ENCODE measurements at regions not wholly inside any gene's neighbourhood (a gene's known extent, or its start where the extent isn't known, plus 50 kb on each side); places are given as distances from the start of the nearest gene placed in this dataset.
"Not testable (repeated sequence)": the region's sequence is repeated elsewhere in the genome, so short reads cannot be mapped to it uniquely, and the experiment has no call there.

DNA sequence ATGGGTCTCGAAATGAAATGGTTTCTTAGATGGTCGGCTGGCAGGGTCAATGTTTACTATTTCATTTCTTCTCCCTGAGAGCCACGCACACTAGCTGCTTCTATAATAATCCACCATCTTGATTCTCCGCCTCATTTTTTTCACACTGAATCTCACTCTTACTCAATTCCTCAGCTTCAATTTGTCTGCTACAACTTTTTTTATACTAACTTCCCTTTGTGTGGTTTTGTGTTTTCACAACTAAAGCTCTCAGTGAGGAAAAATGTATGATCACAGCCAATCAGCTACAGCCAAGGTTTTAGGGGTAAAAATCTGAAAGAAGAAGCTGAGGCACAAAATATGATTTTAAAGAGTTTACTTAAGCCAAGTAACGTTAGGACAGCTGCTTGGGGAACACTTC lies 1309.4 kb downstream of the EPHA7 start:
- Histone ChIP-seq H3K36me3 (ENCODE audit: control insufficient read depth in 5 of 5, insufficient read depth in 5 of 5, low read length in 5 of 5) (no peaks in the 10 kb centered on the region), H3K27me3 (ENCODE audit: control insufficient read depth in 5 of 5, insufficient read depth in 4 of 5, low read length in 5 of 5) (no peaks in the 10 kb centered on the region), H3K9ac (ENCODE audit: low read length in 5 of 5) (no peak overlapping the region), H3K4me1 (ENCODE audit: control insufficient read depth in 5 of 5, insufficient read depth in 5 of 5, low read length in 5 of 5) (peaks cover 0 to 18% (median 8%) of the 10 kb centered on the region in 5 donors), H3K27ac (ENCODE audit: low read depth, low read length) (no peak overlapping the region), H3K9me3 (ENCODE audit: control insufficient read depth in 5 of 5, low read length in 5 of 5) (peaks cover 0 to 5% (median 0%) of the 10 kb centered on the region in 5 donors), H3K4me3 (ENCODE audit: low read depth in 1 of 5, low read length in 5 of 5) (no peak overlapping the region)

DNA sequence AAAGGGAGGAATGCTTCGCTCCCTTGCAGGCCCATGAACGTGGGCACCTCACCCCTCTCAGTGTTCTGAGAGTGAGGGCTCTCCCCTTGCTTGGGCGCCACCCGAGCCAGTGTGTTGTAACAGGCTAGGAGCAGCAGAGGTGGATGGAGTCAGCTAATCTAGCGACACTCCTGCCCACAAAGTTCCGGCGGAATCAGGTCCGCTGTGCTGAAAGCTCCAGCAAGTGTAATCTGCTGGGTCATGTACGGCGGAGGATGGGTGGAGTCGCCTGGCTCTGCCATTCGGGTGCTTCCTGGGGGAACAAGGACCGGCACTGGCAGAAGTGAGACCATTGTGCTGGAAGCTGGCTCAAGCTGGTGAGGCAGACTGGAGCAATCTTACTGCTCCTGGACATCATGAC lies 1310.1 kb downstream of the EPHA7 start:
- Histone ChIP-seq H3K27me3 (ENCODE audit: control insufficient read depth in 5 of 5, insufficient read depth in 4 of 5, low read length in 5 of 5) (no peaks in the 10 kb centered on the region), H3K4me1 (ENCODE audit: control insufficient read depth in 5 of 5, insufficient read depth in 5 of 5, low read length in 5 of 5) (peaks cover 0 to 13% (median 3%) of the 10 kb centered on the region in 5 donors), H3K4me3 (ENCODE audit: low read depth in 1 of 5, low read length in 5 of 5) (no peak overlapping the region), H3K27ac (ENCODE audit: low read depth, low read length) (no peak overlapping the region), H3K9ac (ENCODE audit: low read length in 5 of 5) (no peak overlapping the region), H3K9me3 (ENCODE audit: control insufficient read depth in 5 of 5, low read length in 5 of 5) (peaks cover 0 to 5% (median 0%) of the 10 kb centered on the region in 5 donors), H3K36me3 (ENCODE audit: control insufficient read depth in 5 of 5, insufficient read depth in 5 of 5, low read length in 5 of 5) (no peaks in the 10 kb centered on the region)

DNA sequence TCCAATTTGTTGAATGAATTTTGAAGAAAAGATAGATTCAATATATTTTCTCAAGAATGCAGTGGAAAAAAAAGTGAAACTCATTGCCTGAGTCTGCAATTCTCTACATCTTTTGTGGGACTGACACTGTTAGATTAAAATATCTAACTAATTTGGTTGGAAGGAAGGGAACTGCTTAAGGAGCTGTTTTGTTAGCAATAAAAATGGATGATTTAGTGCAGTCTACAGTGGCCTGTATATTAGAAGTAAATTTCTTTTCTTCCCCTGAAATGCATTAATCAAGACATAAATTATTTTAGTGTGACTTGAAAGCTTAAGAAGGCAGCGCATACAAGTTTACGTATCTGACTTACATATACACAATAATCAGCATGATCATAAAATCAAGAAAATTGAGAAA lies 1332.6 kb downstream of the EPHA7 start:
- no peak overlapping the region for H3K9ac ChIP-seq (ENCODE audit: low read length in 5 of 5)
- no peaks in the 10 kb centered on the region for H3K36me3 ChIP-seq (ENCODE audit: control insufficient read depth in 5 of 5, insufficient read depth in 5 of 5, low read length in 5 of 5)
- H3K27ac ChIP-seq (ENCODE audit: low read depth, low read length): no peak overlapping the region
- no peak overlapping the region for H3K4me3 ChIP-seq (ENCODE audit: low read depth in 1 of 5, low read length in 5 of 5)
- peaks cover 0 to 10% (median 6%) of the 10 kb centered on the region in 5 donors for H3K9me3 ChIP-seq (ENCODE audit: control insufficient read depth in 5 of 5, low read length in 5 of 5)
- no peaks in the 10 kb centered on the region for H3K27me3 ChIP-seq (ENCODE audit: control insufficient read depth in 5 of 5, insufficient read depth in 4 of 5, low read length in 5 of 5)
- H3K4me1 ChIP-seq (ENCODE audit: control insufficient read depth in 5 of 5, insufficient read depth in 5 of 5, low read length in 5 of 5): peaks cover 0 to 7% (median 2%) of the 10 kb centered on the region in 5 donors

DNA sequence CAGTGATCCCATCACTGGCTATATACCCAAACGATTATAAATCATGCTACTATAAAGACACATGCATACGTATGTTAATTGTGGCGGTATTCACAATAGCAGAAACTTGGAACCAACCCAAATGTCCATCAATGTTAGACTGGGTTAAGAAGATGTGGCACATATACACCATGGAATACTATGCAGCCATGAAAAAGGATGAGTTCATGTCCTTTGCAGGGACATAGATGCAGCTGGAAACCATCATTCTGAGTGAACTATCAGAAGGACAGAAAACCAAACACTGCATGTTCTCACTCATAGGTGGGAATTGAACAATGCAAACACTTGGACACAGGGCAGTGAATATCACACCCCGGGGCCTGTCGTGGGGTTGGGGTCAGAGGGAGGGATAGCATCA lies 1335.4 kb downstream of the EPHA7 start:
- not testable (repeated sequence) for H3K4me1 ChIP-seq (ENCODE audit: control insufficient read depth in 5 of 5, insufficient read depth in 5 of 5, low read length in 5 of 5); H3K36me3 ChIP-seq (ENCODE audit: control insufficient read depth in 5 of 5, insufficient read depth in 5 of 5, low read length in 5 of 5); H3K27ac ChIP-seq (ENCODE audit: low read depth, low read length); H3K27me3 ChIP-seq (ENCODE audit: control insufficient read depth in 5 of 5, insufficient read depth in 4 of 5, low read length in 5 of 5); H3K4me3 ChIP-seq (ENCODE audit: low read depth in 1 of 5, low read length in 5 of 5); H3K9ac ChIP-seq (ENCODE audit: low read length in 5 of 5)
- peaks cover 0 to 10% (median 9%) of the 10 kb centered on the region in 5 donors for H3K9me3 ChIP-seq (ENCODE audit: control insufficient read depth in 5 of 5, low read length in 5 of 5)

DNA sequence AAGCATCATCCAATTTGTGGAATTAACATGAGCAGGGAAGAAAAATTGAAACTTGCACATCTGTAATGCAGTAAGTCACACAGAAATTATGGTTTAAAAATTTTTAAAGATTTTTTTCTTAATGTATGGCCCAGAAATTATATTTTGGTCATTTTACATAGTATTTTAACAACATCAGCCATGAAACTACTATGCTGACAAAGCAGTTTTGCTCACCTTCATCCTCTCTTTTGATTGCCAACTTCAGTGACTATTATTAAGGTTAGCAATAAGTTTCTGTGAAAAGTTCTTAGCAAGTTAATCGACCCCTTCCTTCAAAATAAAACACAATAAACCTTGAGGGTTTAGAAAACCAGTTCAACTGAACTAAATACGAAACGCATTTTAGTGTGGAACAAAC lies 1347.0 kb downstream of the EPHA7 start:
- Histone ChIP-seq H3K9me3 (ENCODE audit: control insufficient read depth in 5 of 5, low read length in 5 of 5) (no peaks in the 10 kb centered on the region), H3K27ac (ENCODE audit: low read depth, low read length) (no peak overlapping the region), H3K9ac (ENCODE audit: low read length in 5 of 5) (no peak overlapping the region), H3K36me3 (ENCODE audit: control insufficient read depth in 5 of 5, insufficient read depth in 5 of 5, low read length in 5 of 5) (no peaks in the 10 kb centered on the region), H3K4me3 (ENCODE audit: low read depth in 1 of 5, low read length in 5 of 5) (no peak overlapping the region), H3K27me3 (ENCODE audit: control insufficient read depth in 5 of 5, insufficient read depth in 4 of 5, low read length in 5 of 5) (no peaks in the 10 kb centered on the region), H3K4me1 (ENCODE audit: control insufficient read depth in 5 of 5, insufficient read depth in 5 of 5, low read length in 5 of 5) (peaks cover 0 to 15% (median 0%) of the 10 kb centered on the region in 5 donors)

DNA sequence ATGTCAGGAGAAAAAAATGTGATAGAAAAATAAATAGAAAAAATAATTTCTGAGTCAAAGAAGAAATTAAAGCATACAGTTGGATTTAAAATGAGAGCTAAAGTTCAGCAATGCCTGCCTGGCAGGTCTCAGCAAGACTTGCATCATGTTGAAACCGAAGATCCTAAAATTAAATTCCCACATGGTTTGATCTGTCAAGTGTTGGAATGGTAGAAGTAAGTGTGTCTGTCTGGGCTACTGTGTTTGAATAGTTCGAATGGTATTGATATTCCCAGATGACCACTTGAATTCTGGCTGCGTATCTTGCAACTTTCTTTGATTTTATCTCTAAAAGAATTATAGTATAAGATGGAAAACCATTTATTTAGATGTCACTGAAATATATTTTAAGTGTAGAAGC lies 1349.6 kb downstream of the EPHA7 start:
- H3K27me3 ChIP-seq (ENCODE audit: control insufficient read depth in 5 of 5, insufficient read depth in 4 of 5, low read length in 5 of 5): no peaks in the 10 kb centered on the region
- H3K4me1 ChIP-seq (ENCODE audit: control insufficient read depth in 5 of 5, insufficient read depth in 5 of 5, low read length in 5 of 5): peaks cover 0 to 15% (median 0%) of the 10 kb centered on the region in 5 donors
- no peak overlapping the region for H3K9ac ChIP-seq (ENCODE audit: low read length in 5 of 5)
- peak overlapping the region; percentile 71 for H3K27ac ChIP-seq (ENCODE audit: low read depth, low read length)
- no peak overlapping the region for H3K4me3 ChIP-seq (ENCODE audit: low read depth in 1 of 5, low read length in 5 of 5)
- H3K9me3 ChIP-seq (ENCODE audit: control insufficient read depth in 5 of 5, low read length in 5 of 5): no peaks in the 10 kb centered on the region
- H3K36me3 ChIP-seq (ENCODE audit: control insufficient read depth in 5 of 5, insufficient read depth in 5 of 5, low read length in 5 of 5): no peaks in the 10 kb centered on the region

DNA sequence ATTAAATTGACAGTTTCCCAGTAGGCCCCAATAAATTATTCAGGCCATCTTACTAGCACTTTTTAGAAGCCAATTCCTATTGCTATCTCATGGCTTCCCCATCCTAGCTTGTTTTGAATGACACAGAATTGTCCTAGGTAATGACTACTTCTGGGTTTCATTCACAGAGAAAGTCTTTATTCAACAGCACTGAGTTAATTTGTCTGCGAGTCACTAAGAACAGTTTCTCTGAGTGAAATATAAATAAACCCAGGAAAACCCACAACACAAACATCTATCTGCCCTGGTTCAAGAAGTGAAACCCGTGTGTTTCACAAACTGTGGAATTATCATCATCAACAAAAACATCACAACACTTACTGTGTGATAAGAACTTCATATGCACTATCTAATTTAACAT lies 1366.8 kb downstream of the EPHA7 start:
- H3K36me3 ChIP-seq (ENCODE audit: control insufficient read depth in 5 of 5, insufficient read depth in 5 of 5, low read length in 5 of 5): no peaks in the 10 kb centered on the region
- H3K27me3 ChIP-seq (ENCODE audit: control insufficient read depth in 5 of 5, insufficient read depth in 4 of 5, low read length in 5 of 5): no peaks in the 10 kb centered on the region
- H3K9ac ChIP-seq (ENCODE audit: low read length in 5 of 5): no peak overlapping the region
- H3K9me3 ChIP-seq (ENCODE audit: control insufficient read depth in 5 of 5, low read length in 5 of 5): no peaks in the 10 kb centered on the region
- no peak overlapping the region for H3K4me3 ChIP-seq (ENCODE audit: low read depth in 1 of 5, low read length in 5 of 5)
- H3K27ac ChIP-seq (ENCODE audit: low read depth, low read length): no peak overlapping the region
- peaks cover 0 to 7% (median 0%) of the 10 kb centered on the region in 5 donors for H3K4me1 ChIP-seq (ENCODE audit: control insufficient read depth in 5 of 5, insufficient read depth in 5 of 5, low read length in 5 of 5)

DNA sequence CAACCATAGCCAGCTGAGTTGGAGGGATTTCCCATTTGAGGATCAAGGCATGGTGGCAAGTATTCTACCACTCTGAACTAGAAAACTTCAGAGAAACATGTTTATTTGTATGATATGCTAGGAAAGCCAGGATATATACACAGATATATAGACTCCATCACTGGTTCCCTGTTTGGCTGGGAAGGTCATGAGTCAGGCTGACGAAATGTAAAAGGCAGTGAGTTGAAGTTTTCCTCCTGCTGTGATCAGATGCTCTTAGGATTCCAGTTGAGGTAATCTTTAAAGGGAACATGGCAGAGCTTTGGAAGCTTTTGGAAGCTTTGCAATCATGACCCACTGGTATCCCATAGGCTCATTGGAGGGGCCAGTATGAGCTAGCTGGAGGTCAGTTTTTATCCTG lies 1369.1 kb downstream of the EPHA7 start:
- H3K9me3 ChIP-seq (ENCODE audit: control insufficient read depth in 5 of 5, low read length in 5 of 5): no peaks in the 10 kb centered on the region
- H3K36me3 ChIP-seq (ENCODE audit: control insufficient read depth in 5 of 5, insufficient read depth in 5 of 5, low read length in 5 of 5): no peaks in the 10 kb centered on the region
- no peaks in the 10 kb centered on the region for H3K27me3 ChIP-seq (ENCODE audit: control insufficient read depth in 5 of 5, insufficient read depth in 4 of 5, low read length in 5 of 5)
- no peak overlapping the region for H3K27ac ChIP-seq (ENCODE audit: low read depth, low read length)
- H3K4me3 ChIP-seq (ENCODE audit: low read depth in 1 of 5, low read length in 5 of 5): no peak overlapping the region
- no peak overlapping the region for H3K9ac ChIP-seq (ENCODE audit: low read length in 5 of 5)
- peaks cover 0 to 6% (median 0%) of the 10 kb centered on the region in 5 donors for H3K4me1 ChIP-seq (ENCODE audit: control insufficient read depth in 5 of 5, insufficient read depth in 5 of 5, low read length in 5 of 5)

DNA sequence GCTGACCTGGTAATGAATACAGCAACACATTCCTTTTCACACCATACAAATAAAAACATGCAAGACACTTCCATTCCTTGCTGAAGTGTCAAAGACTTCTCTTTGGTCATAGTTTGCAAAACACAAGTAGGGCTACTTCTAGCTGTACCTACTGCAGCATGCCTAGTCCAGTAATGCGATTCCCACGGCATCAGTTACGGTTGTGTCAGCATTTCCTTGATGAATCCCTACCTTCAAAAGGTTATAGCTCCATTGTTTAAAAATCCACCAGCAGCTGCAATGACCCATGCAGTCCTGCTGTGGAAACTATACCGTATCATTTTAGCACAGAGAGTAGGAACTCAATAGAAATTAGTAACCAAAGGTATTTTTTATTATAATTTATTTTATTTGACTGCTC lies 1371.5 kb downstream of the EPHA7 start:
- H3K36me3 ChIP-seq (ENCODE audit: control insufficient read depth in 5 of 5, insufficient read depth in 5 of 5, low read length in 5 of 5): no peaks in the 10 kb centered on the region
- no peak overlapping the region for H3K27ac ChIP-seq (ENCODE audit: low read depth, low read length)
- no peak overlapping the region for H3K4me3 ChIP-seq (ENCODE audit: low read depth in 1 of 5, low read length in 5 of 5)
- no peak overlapping the region for H3K9ac ChIP-seq (ENCODE audit: low read length in 5 of 5)
- H3K9me3 ChIP-seq (ENCODE audit: control insufficient read depth in 5 of 5, low read length in 5 of 5): no peaks in the 10 kb centered on the region
- no peaks in the 10 kb centered on the region for H3K27me3 ChIP-seq (ENCODE audit: control insufficient read depth in 5 of 5, insufficient read depth in 4 of 5, low read length in 5 of 5)
- no peaks in the 10 kb centered on the region for H3K4me1 ChIP-seq (ENCODE audit: control insufficient read depth in 5 of 5, insufficient read depth in 5 of 5, low read length in 5 of 5)

DNA sequence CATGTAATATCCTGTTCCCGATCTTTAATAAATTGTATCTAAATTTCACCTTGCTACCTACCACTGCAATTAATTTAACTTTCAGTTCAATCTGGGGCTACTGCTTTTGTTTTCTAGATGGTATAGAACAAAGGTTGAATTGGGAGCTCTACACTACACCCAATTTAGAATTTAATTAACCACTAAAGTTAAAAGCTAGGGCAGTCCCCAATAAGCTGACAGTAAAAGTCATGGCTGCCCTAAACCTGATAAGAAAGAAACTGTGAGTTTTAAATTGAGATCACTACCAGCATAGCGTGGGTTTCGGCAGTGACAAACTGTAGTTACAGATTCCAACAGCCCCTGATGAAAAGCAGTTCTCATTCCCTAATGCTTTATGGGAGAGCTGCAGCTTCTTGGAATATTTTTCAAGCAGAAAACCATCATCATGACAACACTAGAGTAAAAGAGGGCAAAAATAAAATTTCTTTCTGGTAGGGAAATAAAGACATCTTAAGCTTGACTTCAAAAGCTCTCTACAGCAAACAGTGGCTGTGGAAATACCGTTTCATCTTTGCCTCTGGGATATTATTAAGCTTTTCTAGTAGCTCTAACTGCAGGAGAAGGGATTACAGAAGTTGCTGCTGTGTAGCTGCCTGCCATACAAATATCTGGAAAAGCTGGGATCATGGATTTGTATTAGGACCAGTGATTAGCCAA lies 1372.1 kb downstream of the EPHA7 start:
- H3K36me3 ChIP-seq (ENCODE audit: control insufficient read depth in 5 of 5, insufficient read depth in 5 of 5, low read length in 5 of 5): no peaks in the 10 kb centered on the region
- no peak overlapping the region for H3K9ac ChIP-seq (ENCODE audit: low read length in 5 of 5)
- no peak overlapping the region for H3K4me3 ChIP-seq (ENCODE audit: low read depth in 1 of 5, low read length in 5 of 5)
- H3K9me3 ChIP-seq (ENCODE audit: control insufficient read depth in 5 of 5, low read length in 5 of 5): no peaks in the 10 kb centered on the region
- H3K27me3 ChIP-seq (ENCODE audit: control insufficient read depth in 5 of 5, insufficient read depth in 4 of 5, low read length in 5 of 5): no peaks in the 10 kb centered on the region
- H3K27ac ChIP-seq (ENCODE audit: low read depth, low read length): no peak overlapping the region
- H3K4me1 ChIP-seq (ENCODE audit: control insufficient read depth in 5 of 5, insufficient read depth in 5 of 5, low read length in 5 of 5): no peaks in the 10 kb centered on the region

Measured in subcutaneous abdominal adipose tissue (tissue), 5 donors.